HAP-1 (cell line): ENCODE measurements at regions not wholly inside any gene's neighbourhood (a gene's known extent, or its start where the extent isn't known, plus 50 kb on each side); places are given as distances from the start of the nearest gene placed in this dataset.

Experiments used
- DNase-seq, 2 experiments: peaks; one replicate each; pipeline ENCODE4 v3.0.0-alpha.2; 2016 to 2020; ENCODE audit warnings: low spot score in 2 of 2
- H3K27me3 ChIP-seq: fragments of 250-450 bp; sonication (Bioruptor Pico); 2 replicates; pipeline ENCODE4 v1.5.1; 2020; ENCODE audit warnings: low read depth, mild to moderate bottlenecking, moderate library complexity
- H3K36me3 ChIP-seq: fragments of 250-450 bp; sonication (Bioruptor Pico); replicated peaks from 2 replicates; pipeline ENCODE4 v1.5.1; 2020; ENCODE audit warnings: mild to moderate bottlenecking
- H3K4me1 ChIP-seq: fragments of 250-450 bp; sonication (Bioruptor Pico); 2 replicates; pipeline ENCODE4 v1.5.1; 2020; ENCODE audit warnings: mild to moderate bottlenecking
- H3K4me3 ChIP-seq: fragments of 250-450 bp; sonication (Bioruptor Pico); 2 replicates; pipeline ENCODE4 v1.5.1; 2020; ENCODE audit warnings: mild to moderate bottlenecking, moderate library complexity
- H3K9me3 ChIP-seq: fragments of 250-450 bp; sonication (Bioruptor Pico); 2 replicates; pipeline ENCODE4 v1.5.1; 2020; ENCODE audit warnings: mild to moderate bottlenecking, moderate library complexity
- in situ Hi-C: fragments of 300-500 bp; cut with MboI; formaldehyde crosslinking; loops from 3 replicates; pipeline ENCODE4 v1.14.3; 2020; ENCODE audit warnings: low sequenced_read_pairs, inconsistent platforms, mixed read lengths

DNA sequence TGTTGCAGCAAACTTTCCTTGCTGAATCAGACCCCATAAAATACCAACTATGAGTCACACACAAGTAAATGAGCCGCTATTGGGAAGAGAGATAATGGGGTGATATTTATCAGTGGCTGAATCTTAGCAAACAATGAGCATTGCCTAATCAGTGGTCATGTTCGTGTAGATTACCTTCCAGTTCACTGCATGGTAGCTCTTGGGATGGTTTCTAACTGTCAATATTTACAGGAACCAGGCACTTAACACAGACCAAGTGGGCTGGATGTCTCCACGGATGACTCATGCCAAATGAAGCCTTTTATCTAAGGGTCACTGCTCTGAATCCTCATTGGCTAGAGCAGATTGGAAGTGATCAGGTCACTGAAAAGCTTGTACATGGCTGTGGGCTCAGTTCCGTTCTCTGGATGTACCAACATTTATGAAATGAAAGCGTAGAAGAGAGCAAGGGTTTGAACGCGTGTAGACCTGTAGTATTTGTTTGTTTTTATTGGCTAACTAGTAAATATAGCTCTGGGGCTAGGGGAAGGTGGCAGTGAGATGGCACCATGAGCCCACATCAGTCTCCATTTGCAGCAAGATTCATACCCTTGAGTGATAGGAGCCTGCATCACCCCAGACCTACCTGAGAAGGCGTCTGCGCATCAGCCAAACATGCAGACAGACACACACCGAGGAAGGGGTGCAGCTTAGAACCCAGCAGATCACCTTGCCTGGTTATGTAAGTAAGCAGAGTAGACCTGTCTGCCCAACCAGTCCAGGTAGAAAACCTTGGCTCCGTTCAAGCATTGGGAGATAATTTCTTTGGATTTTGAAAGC is 153.3 kb downstream of the TOMM20 start:
- no peaks in the 10 kb centered on the region for H3K9me3 ChIP-seq
- no peak for DNase-seq
- H3K4me1 ChIP-seq = peaks cover 10% of the 10 kb centered on the region
- in situ Hi-C loops = no loop called here
- no peaks in the 10 kb centered on the region for H3K27me3 ChIP-seq
- no peak overlapping the region for H3K4me3 ChIP-seq
- H3K36me3 ChIP-seq = no peaks in the 10 kb centered on the region

DNA sequence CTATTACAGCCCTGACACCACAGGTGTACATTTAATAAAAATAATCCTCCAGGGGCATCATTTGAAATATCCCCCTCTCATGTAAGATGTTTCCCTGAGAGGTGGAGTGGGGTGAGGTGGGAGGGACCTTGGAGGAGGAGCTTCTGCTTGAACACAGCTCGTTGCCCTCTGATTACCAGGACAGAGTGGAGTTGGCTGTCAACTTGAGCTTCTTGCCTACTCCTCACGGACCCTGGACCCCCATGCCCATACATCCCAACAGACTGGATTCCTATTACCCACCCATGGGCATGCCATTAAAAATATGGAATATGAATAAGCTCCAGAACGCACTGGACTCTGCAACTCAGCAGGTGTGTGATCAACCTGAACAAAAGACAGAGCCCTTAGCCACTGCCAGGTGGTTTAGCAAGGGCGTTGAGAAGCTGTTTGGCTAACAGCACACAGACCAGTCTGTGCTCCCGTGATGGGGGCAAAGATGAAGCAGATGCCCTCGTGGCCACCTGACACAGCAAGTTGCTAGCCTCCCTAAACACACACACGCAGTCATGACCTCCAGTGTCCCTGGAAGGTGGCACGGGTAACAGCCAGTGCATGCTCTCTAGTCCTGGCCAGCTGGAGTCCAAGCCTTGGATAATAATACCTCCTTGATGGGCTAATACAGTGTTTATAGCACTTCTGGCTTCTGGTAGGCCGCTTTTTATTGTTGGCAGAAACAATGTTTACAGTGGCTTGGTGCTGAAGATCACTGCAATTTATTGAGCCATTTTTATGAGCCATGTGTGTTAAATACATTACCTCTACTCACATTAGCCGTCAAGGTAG is 155.0 kb downstream of the TOMM20 start:
- Histone ChIP-seq H3K9me3 (no peaks in the 10 kb centered on the region), H3K27me3 (no peaks in the 10 kb centered on the region), H3K4me3 (no peak overlapping the region), H3K4me1 (peaks cover 5% of the 10 kb centered on the region), H3K36me3 (no peaks in the 10 kb centered on the region)
- in situ Hi-C loops = no loop called here
- DNase-seq = no peak

- Histone ChIP-seq H3K36me3 (no peaks in the 10 kb centered on the region), H3K27me3 (no peaks in the 10 kb centered on the region), H3K9me3 (no peaks in the 10 kb centered on the region), H3K4me1 (peaks cover 3% of the 10 kb centered on the region), H3K4me3 (no peak overlapping the region)
- in situ Hi-C loops = no loop called here
- DNase-seq = no peak
These were observed 156.0 kb downstream of the TOMM20 start for GRCh38 chr1:234972411-234973191.

DNA sequence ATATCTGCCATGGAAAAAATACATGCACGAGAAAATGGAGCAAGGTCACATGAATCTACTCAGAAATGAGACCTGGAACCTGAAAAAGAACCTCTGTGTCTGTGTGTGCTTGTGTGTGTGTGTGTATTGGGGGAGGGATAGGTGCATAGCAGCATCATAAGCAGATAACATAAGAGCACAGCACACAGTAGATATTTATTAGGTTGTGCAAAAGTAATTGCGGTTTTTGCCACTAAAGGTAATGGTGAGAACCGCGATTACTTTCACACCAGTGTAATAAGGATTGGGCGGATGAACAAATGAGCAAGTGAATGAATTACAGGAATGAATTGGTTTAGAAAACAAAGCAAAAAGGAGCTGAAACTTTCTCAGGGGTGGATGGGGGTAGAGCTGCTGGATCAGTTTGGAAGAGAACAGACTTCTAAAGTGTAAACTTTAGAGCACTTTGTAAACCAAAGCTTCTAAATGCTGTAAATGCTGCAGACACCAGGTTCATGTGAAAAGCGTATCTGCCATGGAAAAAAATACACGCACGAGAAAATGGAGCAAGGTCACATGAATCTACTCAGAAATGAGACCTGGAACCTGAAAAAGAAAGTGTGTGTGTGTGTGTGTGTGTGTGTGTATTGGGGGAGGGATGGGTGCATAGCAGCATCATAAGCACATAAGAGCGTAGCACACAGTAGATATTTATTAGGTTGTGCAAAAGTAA is 156.9 kb downstream of the TOMM20 start:
- no peaks in the 10 kb centered on the region for H3K9me3 ChIP-seq
- peaks cover 3% of the 10 kb centered on the region for H3K4me1 ChIP-seq
- no peaks in the 10 kb centered on the region for H3K27me3 ChIP-seq
- no peak for DNase-seq
- in situ Hi-C loops = no loop called here
- H3K36me3 ChIP-seq = no peaks in the 10 kb centered on the region
- H3K4me3 ChIP-seq = no peak overlapping the region

DNA sequence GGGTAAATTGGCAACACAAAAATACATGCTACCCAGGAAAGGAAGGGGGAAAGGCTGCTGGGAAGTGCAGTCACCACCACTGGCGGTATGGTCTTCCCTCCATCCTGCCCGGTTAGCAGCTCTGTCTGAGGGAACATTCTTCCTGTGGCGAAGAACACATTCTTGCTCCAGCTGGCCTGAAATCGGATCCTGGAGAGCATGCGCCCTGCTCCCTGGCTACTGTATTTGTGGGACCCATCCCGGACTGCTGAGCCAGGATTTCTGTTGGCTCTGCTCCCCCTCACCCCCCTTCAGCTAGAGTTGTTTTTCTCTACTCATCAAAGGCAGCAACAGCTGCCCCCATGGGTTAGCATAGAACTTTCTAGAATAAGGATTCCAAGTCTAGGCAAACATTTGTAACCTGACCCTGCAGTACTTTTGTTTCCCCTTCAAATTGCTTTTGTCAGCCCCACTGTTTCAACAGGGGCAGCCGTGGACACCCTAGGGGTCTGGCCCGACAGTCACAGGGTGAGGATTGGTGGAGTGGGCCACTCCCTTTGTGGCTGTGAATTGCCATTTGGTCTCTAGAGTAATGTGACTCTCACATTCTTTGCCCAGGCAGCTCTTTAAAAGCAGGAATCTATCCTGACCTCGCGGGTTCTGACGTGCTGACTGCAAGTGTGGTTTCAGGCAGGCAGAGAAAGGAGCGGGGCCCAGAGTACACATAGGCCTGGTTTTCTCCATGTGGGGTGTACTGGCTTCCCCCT is 157.7 kb downstream of the TOMM20 start:
- H3K4me3 ChIP-seq = no peak overlapping the region
- in situ Hi-C loops = no loop called here
- no peaks in the 10 kb centered on the region for H3K9me3 ChIP-seq
- peak; percentile 29 to 55 for DNase-seq
- H3K36me3 ChIP-seq = no peaks in the 10 kb centered on the region
- H3K4me1 ChIP-seq = peaks cover 3% of the 10 kb centered on the region
- no peaks in the 10 kb centered on the region for H3K27me3 ChIP-seq

- in situ Hi-C loops = no loop called here
- no peaks in the 10 kb centered on the region for H3K9me3 ChIP-seq
- H3K36me3 ChIP-seq = no peaks in the 10 kb centered on the region
- H3K4me3 ChIP-seq = no peak overlapping the region
- H3K27me3 ChIP-seq = no peaks in the 10 kb centered on the region
- DNase-seq = no peak
- H3K4me1 ChIP-seq = peaks cover 3% of the 10 kb centered on the region
These were observed 158.3 kb downstream of the TOMM20 start for GRCh38 chr1:234970401-234970730.

DNA sequence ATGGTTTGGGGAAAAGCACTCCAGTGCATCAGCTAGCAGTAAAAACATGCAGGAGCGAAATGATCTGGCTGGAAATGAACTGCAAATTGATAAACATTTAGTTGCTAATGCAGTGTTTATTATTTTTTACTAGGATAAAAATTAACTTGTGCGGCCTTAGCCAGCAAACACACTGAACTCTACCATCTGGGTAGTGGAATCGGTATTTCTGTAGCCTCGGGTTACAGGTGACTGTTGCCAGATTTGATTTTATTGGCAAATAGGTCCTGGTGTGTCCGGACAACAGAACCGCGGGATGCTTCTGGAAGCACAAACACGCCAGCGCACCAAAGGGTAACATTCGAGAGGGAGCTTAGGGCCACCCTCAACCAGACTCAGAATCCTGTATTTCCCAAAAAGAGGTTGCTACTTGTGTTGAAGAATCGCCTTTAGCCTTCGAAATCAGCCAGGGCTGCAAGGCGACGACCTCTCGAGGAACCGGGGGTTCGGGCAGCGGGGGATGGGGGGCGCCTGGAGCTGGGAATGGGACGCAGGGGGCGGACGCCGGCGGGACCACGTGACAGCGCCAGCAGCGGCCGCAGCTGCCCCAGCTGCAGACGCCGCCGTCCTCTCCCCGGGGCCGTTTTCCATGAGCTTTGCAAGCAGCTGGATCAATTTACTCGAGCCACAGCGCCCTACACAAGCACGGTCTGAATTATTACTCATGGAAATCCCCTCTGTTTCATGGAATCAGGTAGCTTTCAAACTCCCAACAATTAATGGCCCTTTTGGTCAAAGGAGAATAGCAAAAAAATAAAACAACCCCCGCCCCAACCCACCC is 158.8 kb downstream of the TOMM20 start:
- Histone ChIP-seq H3K36me3 (no peaks in the 10 kb centered on the region), H3K4me3 (no peak overlapping the region), H3K9me3 (no peaks in the 10 kb centered on the region), H3K27me3 (no peaks in the 10 kb centered on the region), H3K4me1 (peaks cover 3% of the 10 kb centered on the region)
- in situ Hi-C loops = no loop called here
- DNase-seq = no peak

DNA sequence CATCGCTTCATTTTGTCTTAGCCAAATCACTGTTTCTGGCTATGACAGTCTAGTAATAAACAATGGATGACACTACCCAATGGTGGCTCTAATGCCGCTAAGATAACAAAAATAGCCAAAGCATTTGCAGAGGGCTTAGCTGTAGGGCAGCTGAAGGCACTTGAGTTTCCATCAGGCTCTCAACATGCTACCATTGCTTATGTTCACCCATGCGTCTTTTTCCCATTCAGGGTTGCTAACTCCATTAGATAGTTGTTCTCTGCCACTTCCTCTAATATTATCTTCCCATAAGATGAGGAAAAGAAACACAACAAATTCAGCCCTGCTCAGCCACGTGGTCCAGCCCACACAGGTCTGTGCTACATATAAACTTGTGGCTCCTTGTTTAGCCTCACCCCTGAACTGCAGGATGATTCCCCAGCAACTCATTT is 159.6 kb downstream of the TOMM20 start:
- Histone ChIP-seq H3K36me3 (no peaks in the 10 kb centered on the region), H3K4me1 (peaks cover 3% of the 10 kb centered on the region), H3K9me3 (no peaks in the 10 kb centered on the region), H3K4me3 (no peak overlapping the region), H3K27me3 (no peaks in the 10 kb centered on the region)
- in situ Hi-C loops = no loop called here
- DNase-seq = no peak

DNA sequence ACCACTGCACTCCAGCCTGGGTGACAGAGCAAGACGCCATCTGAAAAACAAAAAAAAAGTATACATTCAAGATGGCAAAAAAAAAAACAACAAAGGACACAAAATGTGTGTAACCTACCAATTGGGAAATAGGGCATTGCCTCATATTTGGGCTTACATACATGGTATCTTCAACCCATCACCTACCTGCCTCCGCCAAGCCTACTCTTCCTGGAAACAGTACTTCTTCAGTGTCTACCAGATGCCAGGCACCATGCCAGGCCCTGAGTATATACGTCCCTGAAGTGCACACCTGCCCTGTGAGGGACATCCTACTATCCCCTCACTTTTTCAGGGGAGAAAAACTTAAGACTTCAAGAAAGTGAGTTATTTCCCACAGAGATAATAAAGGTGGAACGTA is 160.2 kb downstream of the TOMM20 start:
- in situ Hi-C loops = no loop called here
- peaks cover 3% of the 10 kb centered on the region for H3K4me1 ChIP-seq
- no peaks in the 10 kb centered on the region for H3K27me3 ChIP-seq
- no peaks in the 10 kb centered on the region for H3K36me3 ChIP-seq
- no peak overlapping the region for H3K4me3 ChIP-seq
- DNase-seq = no peak
- no peaks in the 10 kb centered on the region for H3K9me3 ChIP-seq

DNA sequence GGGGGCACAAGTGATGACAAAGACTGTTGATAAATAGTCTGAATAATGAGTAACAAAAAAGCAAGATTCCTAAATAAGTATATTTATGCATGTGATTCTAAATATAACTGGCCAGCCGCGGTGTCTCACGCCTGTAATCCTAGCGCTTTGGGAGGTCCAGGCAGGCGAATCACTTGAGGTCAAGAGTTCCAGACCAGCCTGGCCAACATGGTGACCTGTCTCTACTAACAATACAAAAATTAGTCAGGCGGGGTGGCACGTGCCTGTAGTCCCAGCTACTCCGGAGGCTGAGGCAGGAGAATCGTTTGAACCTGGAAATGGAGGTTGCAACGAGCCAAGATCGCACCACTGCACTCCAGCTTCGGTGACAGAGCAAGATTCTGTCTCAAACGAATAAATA is 161.5 kb downstream of the TOMM20 start:
- Histone ChIP-seq H3K36me3 (no peaks in the 10 kb centered on the region), H3K4me3 (no peak overlapping the region), H3K27me3 (no peaks in the 10 kb centered on the region), H3K4me1 (peaks cover 7% of the 10 kb centered on the region), H3K9me3 (no peaks in the 10 kb centered on the region)
- no peak for DNase-seq
- in situ Hi-C loops = no loop called here

GRCh38 chr1:234965111-234965510 is 163.5 kb downstream of the TOMM20 start:
- Histone ChIP-seq H3K4me3 (no peak overlapping the region), H3K4me1 (peaks cover 6% of the 10 kb centered on the region; the same call in 1 of the 2 replicates), H3K27me3 (no peaks in the 10 kb centered on the region), H3K9me3 (no peaks in the 10 kb centered on the region), H3K36me3 (no peaks in the 10 kb centered on the region)
- DNase-seq = no peak
- in situ Hi-C loops = no loop called here

- no peaks in the 10 kb centered on the region for H3K27me3 ChIP-seq
- in situ Hi-C loops = no loop called here
- DNase-seq = no peak
- H3K4me1 ChIP-seq = peaks cover 6% of the 10 kb centered on the region; the same call in 1 of the 2 replicates
- H3K9me3 ChIP-seq = no peaks in the 10 kb centered on the region
- H3K36me3 ChIP-seq = no peaks in the 10 kb centered on the region
- no peak overlapping the region for H3K4me3 ChIP-seq
These were observed 164.5 kb downstream of the TOMM20 start for GRCh38 chr1:234963904-234964702.
